Activated effector memory CD4-positive, alpha-beta T cell treated with anti-CD3 and anti-CD28 coated beads, Interleukin-2, amount 50 U/mL, for 16 hours (primary cell): ENCODE measurements at regions not wholly inside any gene's neighbourhood (a gene's known extent, or its start where the extent isn't known, plus 50 kb on each side); places are given as distances from the start of the nearest gene placed in this dataset.

Experiments
- DNase-seq: peaks from one replicate; pipeline ENCODE4 v3.0.0-alpha.2; 2020

DNA sequence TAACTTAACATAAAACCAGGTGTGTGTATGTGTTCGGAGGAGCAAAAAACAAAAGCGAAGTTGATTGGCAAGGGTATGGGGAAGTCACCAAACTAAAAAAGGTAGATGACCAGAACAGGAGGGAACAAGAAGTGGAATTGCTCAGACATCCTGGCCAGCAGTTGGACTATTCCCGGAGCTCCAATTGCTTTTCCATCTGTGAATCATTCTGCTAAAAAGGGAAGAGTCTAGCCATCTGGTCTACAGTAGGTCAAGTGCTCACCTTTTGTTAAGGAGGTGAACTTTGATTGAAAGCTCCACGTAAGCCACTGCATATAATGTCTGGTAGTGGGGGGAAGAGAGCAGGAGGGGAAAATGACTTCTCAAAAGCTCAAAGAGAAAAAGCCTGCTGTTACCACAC lies 50.0 kb upstream of the BET1 start:
- no peak for DNase-seq

- no peak for DNase-seq
Observed at GRCh38 chr7:94055963-94056362, 51.8 kb upstream of the BET1 start.

DNA sequence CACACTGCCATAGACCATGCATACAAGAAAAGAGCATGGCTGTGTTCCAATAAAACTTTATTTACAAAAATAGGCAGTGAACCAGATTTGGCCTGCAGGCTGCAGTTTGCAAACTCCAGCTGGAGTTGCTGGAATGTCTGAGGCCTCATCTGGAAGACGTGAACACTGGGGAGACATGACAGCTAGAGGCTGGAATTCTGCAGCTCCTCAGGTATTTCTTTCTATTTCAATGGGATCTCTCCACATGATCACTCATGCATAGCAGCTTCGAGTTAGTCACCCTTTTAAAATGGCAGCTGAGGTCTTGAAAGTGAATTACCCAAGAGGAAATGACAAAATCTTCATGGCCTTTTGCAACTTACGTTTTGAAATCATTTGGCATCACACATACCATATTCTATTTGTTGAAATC lies 52.6 kb upstream of the BET1 start:
- no peak for DNase-seq

- DNase-seq, result no peak
Observed at GRCh38 chr7:94057955-94058354, 53.8 kb upstream of the BET1 start.

GRCh38 chr7:94059746-94060145 lies 55.6 kb upstream of the BET1 start:
- no peak for DNase-seq

GRCh38 chr7:94060752-94061151 lies 56.6 kb upstream of the BET1 start:
- no peak for DNase-seq

GRCh38 chr7:94061326-94061725 lies 57.2 kb upstream of the BET1 start:
- no peak for DNase-seq

DNA sequence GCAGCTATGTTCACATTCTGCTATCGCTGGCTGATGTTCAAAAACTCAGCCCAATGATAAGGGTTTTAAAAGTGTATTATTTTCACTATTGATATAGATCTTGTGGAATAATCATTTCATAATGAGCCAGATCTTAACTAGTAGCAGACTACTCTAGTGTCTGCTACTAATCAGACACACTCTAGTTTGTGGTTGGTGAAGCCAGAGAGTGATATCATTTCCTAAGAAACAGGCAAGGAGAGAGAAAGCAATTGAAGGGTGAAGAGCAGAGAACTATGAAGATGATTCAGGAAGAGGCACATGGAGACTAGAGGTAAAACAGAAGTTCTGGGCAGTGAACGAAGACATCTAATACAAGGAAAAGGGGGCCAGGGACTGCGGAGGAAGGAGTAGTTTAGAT lies 58.2 kb upstream of the BET1 start:
- DNase-seq, result no peak

- DNase-seq, result no peak
Observed at GRCh38 chr7:94064541-94065191, 60.5 kb upstream of the BET1 start.

GRCh38 chr7:94067047-94067446 lies 62.9 kb upstream of the BET1 start:
- DNase-seq, result no peak

DNA sequence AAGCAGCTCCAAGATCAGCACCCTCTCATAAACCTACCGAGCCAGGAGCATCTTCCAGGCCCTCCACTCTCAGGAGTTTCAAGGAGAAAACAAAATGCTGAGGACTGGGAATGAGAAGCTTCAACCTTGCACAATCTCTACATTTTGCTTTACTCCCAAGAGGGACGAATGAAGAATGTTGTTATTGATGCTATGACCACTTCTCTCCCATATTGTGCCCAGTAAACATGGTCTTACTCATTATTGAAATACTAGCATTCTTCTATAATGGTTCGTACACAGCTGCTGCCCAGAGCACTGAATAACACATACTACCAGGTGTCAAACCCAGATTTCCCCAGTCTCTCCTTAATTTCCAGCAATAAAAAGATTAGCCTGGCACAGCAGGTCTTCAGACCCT lies 63.4 kb upstream of the BET1 start:
- no peak for DNase-seq

DNA sequence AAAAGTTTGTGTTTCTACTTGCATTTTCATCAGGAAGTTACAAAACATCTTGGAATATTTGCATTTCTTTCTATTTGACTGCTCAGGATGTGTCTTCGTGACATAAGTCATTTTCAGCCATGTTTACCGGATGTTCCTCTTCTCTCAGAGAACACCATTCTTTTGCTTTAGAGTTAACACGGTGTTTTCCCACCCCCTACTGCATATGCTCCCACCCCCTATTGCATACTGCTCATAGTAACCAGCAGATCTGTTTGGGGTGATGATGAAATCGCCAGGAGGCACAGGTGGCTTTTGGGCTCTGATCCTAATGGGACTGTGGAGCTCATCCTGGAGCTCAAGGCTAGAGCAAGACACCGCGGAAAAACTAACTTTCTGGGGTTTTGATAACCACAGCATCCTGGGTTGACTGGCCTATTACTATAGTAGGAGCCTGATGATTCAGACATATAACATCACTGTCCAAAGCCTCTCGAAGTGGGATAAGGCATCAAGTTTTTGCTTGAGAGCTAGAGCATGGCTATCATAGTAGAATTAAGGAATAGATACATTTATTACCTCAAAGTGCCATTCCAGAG lies 65.1 kb upstream of the BET1 start:
- DNase-seq, result no peak

- DNase-seq, result no peak
Observed at GRCh38 chr7:94080551-94080950, 76.4 kb upstream of the BET1 start.

DNA sequence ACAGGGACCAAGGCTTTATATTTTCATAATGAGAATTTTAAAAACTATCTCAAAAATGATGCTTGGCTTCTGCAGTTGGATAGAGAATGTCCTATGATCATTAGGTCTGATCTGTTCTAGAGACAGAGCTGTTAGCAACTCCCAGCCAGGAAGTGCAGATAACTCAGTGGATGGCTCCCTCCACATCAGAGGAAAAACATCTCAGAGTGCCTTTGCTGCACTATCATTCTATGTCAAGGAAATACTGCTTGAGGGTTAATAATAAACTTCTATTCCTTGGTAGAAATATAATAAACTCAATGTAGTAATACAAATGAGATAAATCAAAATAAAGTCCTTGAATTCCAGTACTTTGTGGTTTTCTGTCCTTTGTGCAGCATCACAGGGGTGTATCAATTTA lies 78.0 kb upstream of the BET1 start:
- no peak for DNase-seq

DNA sequence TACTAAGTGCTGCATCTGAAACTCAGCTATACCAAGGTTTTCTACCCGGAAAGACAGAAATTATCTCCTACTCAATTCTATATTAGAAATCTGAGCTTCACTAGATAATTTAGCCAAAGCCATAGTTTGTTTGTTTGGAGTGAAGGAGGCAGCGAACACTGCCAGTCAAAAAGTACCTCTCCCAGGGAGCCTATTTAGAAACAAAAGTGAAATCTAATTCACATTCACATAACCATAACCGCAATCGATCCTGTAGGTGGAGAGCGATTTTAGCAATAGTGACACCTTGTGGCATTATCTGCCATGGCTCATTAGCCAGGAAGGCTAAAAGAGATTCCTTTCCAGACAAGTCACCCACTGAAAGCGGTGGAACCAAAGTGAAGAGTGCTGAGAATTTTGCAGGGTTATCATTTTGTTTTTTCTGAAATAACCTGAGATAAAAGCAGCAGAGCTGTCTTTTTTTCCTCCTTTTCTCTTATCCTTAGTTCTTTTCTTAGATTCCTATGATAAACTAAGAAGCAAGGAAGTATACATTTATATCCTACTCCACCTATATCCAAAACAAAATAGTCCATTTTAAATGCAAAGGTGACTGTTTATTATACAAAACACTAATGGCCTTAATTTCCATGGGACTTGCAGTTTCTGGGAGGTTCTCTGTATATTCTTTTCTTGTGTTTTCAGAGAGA lies 83.7 kb upstream of the BET1 start:
- DNase-seq, result peak; percentile 70

DNA sequence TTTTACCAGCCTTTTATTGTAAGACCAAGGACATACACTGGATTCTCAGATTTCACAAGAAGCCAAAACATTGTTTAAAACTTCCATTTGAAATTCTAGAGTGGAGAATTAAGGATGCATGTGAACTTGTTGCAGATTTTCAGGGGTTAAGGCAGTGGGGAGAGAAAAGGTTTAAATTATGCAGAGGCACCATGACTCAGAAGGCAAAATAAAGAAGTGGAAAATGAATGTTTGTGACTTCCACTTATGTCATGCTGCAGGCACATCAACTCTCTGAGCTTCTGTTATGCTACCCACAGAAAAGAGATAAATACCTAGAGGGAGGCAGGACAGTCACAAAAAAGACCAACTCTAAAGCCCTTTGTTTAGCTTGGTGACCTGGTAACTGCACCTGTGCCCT lies 84.4 kb upstream of the BET1 start:
- no peak for DNase-seq

GRCh38 chr7:94089806-94090205 lies 85.7 kb upstream of the BET1 start:
- DNase-seq, result no peak

- DNase-seq, result no peak
Observed at GRCh38 chr7:94092980-94093379, 88.8 kb upstream of the BET1 start.

DNA sequence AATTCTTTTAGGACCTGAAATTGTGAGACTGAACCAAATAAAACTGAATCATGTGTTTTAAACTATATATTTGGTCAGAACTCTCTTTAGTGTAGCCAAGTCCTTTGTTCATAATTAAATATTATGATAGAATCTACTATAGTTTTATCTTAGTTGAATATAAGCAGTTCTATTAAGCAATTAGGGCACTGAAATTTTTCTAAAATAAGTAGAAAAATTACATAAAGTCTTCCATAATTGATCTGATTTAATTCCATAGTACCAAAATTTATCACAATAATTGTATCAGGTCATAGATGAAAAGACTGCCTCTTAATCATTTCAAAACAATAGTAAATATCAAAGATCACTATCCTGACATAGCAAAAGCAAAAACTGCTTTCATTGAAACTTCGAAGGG lies 90.1 kb upstream of the BET1 start:
- no peak for DNase-seq

DNA sequence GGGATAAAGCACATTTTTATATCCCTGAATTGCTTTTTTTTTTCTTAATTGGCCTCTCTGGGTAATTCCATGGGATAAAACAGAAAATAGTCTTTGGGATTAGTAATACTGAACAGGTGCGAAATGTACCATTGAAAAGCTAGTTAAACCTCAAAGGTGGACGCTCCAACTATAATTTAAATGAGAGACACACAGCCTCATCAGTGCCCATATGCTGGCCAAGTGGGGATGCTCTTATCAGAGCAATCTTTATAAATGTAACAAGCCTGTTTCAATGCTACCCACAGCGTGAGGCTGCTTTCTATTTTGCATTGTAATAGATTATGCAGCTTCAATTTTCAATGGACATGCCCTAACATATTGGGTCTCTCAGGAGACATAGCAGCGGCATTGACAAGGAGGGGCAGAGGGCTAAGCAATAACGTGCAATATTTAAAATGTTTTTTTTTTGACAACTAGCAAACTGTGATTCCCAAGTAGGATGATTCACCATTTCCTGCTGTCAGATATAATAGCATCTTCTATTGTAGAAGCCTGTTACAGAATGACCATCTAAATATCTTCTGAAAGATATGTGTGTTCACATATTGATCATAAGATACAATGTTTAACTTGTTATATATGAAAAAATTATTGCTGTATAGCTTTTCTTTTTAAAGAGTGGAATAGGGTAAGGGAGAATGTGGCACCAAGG lies 91.3 kb upstream of the BET1 start:
- DNase-seq, result no peak

DNA sequence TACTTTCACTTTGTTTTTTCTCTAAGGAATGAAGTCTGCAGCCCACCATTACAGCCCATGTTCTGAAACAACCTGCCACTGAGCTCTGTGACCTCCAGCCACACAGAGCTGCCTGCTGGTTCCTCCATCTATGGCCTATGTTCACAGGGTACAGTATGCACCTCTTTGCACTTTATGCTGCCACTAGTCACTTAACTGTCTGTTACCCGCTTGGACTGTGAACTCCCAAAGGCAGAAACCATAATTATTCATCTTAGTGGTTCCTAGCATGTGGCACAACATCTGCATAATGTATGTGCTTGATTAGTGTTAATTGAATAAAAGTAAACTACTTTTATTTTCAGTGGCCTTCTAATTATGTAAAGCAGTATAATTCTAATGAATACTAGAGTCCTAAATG lies 95.5 kb upstream of the BET1 start:
- no peak for DNase-seq

DNA sequence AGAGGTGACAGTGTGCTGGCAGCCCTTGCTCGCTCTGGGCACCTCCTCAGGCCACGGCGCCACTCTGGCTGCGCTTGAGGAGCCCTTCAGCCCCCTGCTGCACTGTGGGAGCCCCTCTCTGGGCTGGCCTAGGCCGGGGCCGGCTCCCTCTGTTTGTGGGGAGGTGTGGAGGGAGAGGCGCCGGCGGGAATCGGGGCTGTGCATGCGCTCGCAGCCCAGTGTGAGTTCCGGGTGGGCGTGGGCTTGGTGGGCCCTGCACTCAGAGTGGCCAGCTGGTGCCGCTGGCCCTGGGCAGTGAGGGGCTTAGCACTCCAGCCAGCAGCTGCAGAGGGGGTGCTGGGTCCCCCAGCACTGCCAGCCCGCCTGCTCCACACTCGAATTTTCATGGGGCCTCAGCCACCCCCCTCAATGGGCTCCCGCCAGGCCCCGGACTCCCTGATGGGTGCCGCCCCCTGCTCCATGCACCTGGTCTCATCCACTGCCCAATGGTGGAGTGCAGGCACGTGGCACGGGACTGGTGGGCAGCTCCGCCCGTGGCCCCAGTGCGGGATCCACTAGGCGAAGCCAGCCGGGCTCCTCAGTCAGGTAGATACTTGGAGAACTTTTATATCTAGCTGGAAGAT lies 96.7 kb upstream of the BET1 start:
- DNase-seq, result no peak

DNA sequence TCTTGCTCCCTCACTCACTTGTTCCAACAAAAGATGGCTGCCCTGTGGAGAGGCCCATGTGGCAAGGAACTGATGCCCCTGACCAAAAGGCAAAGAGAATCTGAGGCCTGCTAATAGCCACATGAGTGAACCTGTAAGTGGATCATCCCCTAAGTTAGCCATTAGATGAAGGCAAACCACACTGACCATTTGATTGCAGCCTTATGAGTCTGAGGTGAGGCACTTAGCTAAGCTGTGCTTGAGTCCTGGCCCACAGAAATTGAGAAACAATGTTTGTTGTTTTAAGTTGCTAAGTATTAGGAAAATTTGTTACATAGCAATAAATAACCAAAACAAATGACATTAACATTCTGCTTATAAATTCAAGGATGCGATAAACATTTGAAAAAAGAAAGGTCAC lies 100.1 kb upstream of the BET1 start:
- no peak for DNase-seq

GRCh38 chr7:94109556-94109955 lies 105.4 kb upstream of the BET1 start:
- no peak for DNase-seq
